ENCODE measurements at regions not wholly inside any gene's neighbourhood (a gene's known extent, or its start where the extent isn't known, plus 50 kb on each side); places are given as distances from the start of the nearest gene placed in this dataset.

GRCh38 chr2:156170929-156171328 lies 161.6 kb downstream of the NR4A2 start:
- H3K4me3 Mint-ChIP-seq, result no peak overlapping the region
- Histone ChIP-seq H3K14ac (ENCODE audit: insufficient read depth, low read length) (no peak overlapping the region), H2BK20ac (ENCODE audit: low read depth, low read length, poor library complexity, severe bottlenecking) (no peak overlapping the region), H2BK15ac (ENCODE audit: low read depth, low read length) (no peak overlapping the region), H2AK5ac (ENCODE audit: insufficient read length, low read length) (no peak overlapping the region), H2BK120ac (ENCODE audit: low read depth, low read length, poor library complexity, severe bottlenecking) (no peak overlapping the region), H3K27me3 (ENCODE audit: insufficient read depth, low read length) (no peaks in the 10 kb centered on the region), H2BK5ac (ENCODE audit: insufficient read length, low read length) (no peak overlapping the region), H3K4me1 (ENCODE audit: insufficient read depth, low read length) (peaks cover 7% of the 10 kb centered on the region; the same call in 1 of the 2 replicates), H4K20me1 (ENCODE audit: control insufficient read depth, insufficient read depth, insufficient read length) (no peaks in the 10 kb centered on the region), H3K9ac (ENCODE audit: extremely low read depth, insufficient read length, low read length) (no peak overlapping the region), H3K27ac (ENCODE audit: insufficient read length, low read depth, low read length) (no peak overlapping the region), H3K4ac (ENCODE audit: low read depth, low read length) (no peak overlapping the region), H3K4me2 (ENCODE audit: insufficient read depth, insufficient read length, low read length) (no peak overlapping the region), H2BK12ac (ENCODE audit: insufficient read length, low read depth, low read length) (no peak overlapping the region), H2AFZ (ENCODE audit: low read length) (no peak overlapping the region), H4K8ac (replicated peaks; ENCODE audit: insufficient read length, low read depth, low read length) (no peak overlapping the region), H3K23me2 (ENCODE audit: insufficient read length, low read depth, low read length, poor library complexity, severe bottlenecking) (no peaks in the 10 kb centered on the region), H3K79me2 (ENCODE audit: insufficient read depth, low read length) (no peaks in the 10 kb centered on the region), H3K18ac (ENCODE audit: insufficient read length, low read depth, low read length) (no peak overlapping the region), H4K91ac (ENCODE audit: insufficient read length, low read depth, low read length) (no peak overlapping the region), H3K56ac (ENCODE audit: insufficient read length, low read depth, low read length) (no peak overlapping the region), H3K23ac (ENCODE audit: insufficient read length, low read depth, low read length) (no peak overlapping the region), H3T11ph (ENCODE audit: low read length) (no peak overlapping the region), H4K5ac (ENCODE audit: insufficient read length, low read depth, low read length) (no peak overlapping the region), H3K79me1 (ENCODE audit: insufficient read depth, low read depth, low read length, poor library complexity, severe bottlenecking) (no peaks in the 10 kb centered on the region), H3K9me3 (ENCODE audit: control insufficient read depth, low read depth, low read length) (no peaks in the 10 kb centered on the region)
- no peaks in the 10 kb centered on the region for H3K27me3 Mint-ChIP-seq (ENCODE audit: low read depth)
- WGBS (ENCODE audit: extremely low coverage, insufficient read length, low lambda C conversion rate), result no CpG with 5 or more reads among the region's 2 CpGs
- DNase-seq, result no peak
- no peak for TF ChIP-seq CTCF (conservative IDR thresholded peaks at IDR 0.05)
- no peak overlapping the region for H3K27ac Mint-ChIP-seq
- H3K36me3 Mint-ChIP-seq (ENCODE audit: insufficient read depth in 1 of 3, low read depth in 3 of 3), result peaks cover 7 to 21% (median 20%) of the 10 kb centered on the region in 3 experiments; a peak in 5 of 7 replicates
- peaks cover 10 to 16% of the 10 kb centered on the region in 2 experiments; a peak in 3 of 5 replicates for H3K9me3 Mint-ChIP-seq
- H3K4me1 Mint-ChIP-seq, result peaks cover 16 to 24% of the 10 kb centered on the region in 2 experiments

All from H9 (cell line).